ENCODE measurements at regions not wholly inside any gene's neighbourhood (a gene's known extent, or its start where the extent isn't known, plus 50 kb on each side); places are given as distances from the start of the nearest gene placed in this dataset.

- TF ChIP-seq PRDM15 (CRISPR knock-in tag; IDR thresholded peaks at IDR 0.05) = no peak
- TF ChIP-seq CHD4 (IDR thresholded peaks at IDR 0.05) = no peak
- no peak for TF ChIP-seq SMC3 (IDR thresholded peaks at IDR 0.05; ENCODE audit: borderline replicate concordance, low read length)
- no peak for TF ChIP-seq MYB (IDR thresholded peaks at IDR 0.05; ENCODE audit: borderline replicate concordance, low read depth, low read length)
- no peak for TF ChIP-seq ZNF274 (IDR thresholded peaks at IDR 0.05; ENCODE audit: insufficient read depth, insufficient read length)
- TF ChIP-seq NFYA (IDR thresholded peaks at IDR 0.05; ENCODE audit: borderline replicate concordance, low read depth, low read length) = no peak
Observed at GRCh38 chr7:41540601-41541000, 162.3 kb downstream of the INHBA start (continued).

- Histone ChIP-seq H4K20me1 (ENCODE audit: control insufficient read depth, insufficient read depth) (no peaks in the 10 kb centered on the region), H3K36me3 (ENCODE audit: control insufficient read depth in 2 of 2, insufficient read depth in 2 of 2, low read length in 1 of 2) (no peaks in the 10 kb centered on the region), H3K9ac (ENCODE audit: control insufficient read depth, insufficient read depth, low read length) (no peak overlapping the region), H3K9me3 (replicated peaks; ENCODE audit: control insufficient read depth, insufficient read depth, low read length) (no peaks in the 10 kb centered on the region), H3K4me3 (no peak overlapping the region), H3K4me2 (ENCODE audit: control insufficient read depth, insufficient read depth) (no peak overlapping the region), H3K27me3 (replicated peaks in 1 of 2; ENCODE audit: control insufficient read depth in 2 of 2, insufficient read depth in 2 of 2, low read length in 1 of 2) (no peaks in the 10 kb centered on the region), H3K79me2 (ENCODE audit: control insufficient read depth, insufficient read depth, low read length) (no peaks in the 10 kb centered on the region), H3K4me1 (ENCODE audit: control insufficient read depth, insufficient read depth, low read length) (no peaks in the 10 kb centered on the region), H3K27ac (ENCODE audit: control insufficient read depth, insufficient read depth) (no peak overlapping the region), H2AFZ (ENCODE audit: control insufficient read depth, low read depth, low read length) (no peak overlapping the region)
- DNase-seq (ENCODE audit: low read depth, low spot score) = no peak
- no peak for FAIRE-seq
- RAD21 ChIA-PET (ENCODE audit: unreplicated experiment) = no interaction called here
- WGBS (ENCODE audit: insufficient coverage, insufficient replicate concordance, low lambda C conversion rate, missing lambda C conversion rate) = 30% methylated on average over 8 of the region's 8 CpGs
- no peak for ATAC-seq
- POLR2A ChIA-PET = no interaction called here
- CTCF ChIA-PET = no interaction called here
- BruUV-seq (replicated peaks) = no TSS peak
- in situ Hi-C loops (cut with MboI) (no loop called here), intact Hi-C loops (cut with micrococcal nuclease; ENCODE audit: unreplicated experiment) (no loop called here)
- SMC1A ChIA-PET (ENCODE audit: uncharacterized antibody, unreplicated experiment) = interaction anchor here (1.1 kb wide), 1 partner anchor 165 kb away, joined by 3 read pairs; no protein-coding TSS in a partner anchor
- no peak for TF ChIP-seq POLR2AphosphoS5 (IDR thresholded peaks at IDR 0.05; ENCODE audit: low read length)
- TF ChIP-seq MAX (IDR thresholded peaks at IDR 0.05; ENCODE audit: low read depth, low read length) = no peak
- TF ChIP-seq TBL1XR1 (IDR thresholded peaks at IDR 0.05; ENCODE audit: low read depth, low read length) = no peak
- no peak for TF ChIP-seq SP1 (IDR thresholded peaks at IDR 0.05; ENCODE audit: low read depth, low read length)
- TF ChIP-seq FOS (IDR thresholded peaks at IDR 0.05; ENCODE audit: borderline replicate concordance, extremely low read depth, insufficient read length) = no peak
- no peak for TF ChIP-seq BRCA1 (IDR thresholded peaks at IDR 0.05; ENCODE audit: low read depth, low read length)
- no peak for TF ChIP-seq BCL11A (IDR thresholded peaks at IDR 0.05; ENCODE audit: low read depth, low read length)
- TF ChIP-seq DPF2 (IDR thresholded peaks at IDR 0.05) = no peak
- no peak for TF ChIP-seq MYB (IDR thresholded peaks at IDR 0.05; ENCODE audit: borderline replicate concordance, low read depth, low read length)
- TF ChIP-seq CREB1 (IDR thresholded peaks at IDR 0.05; ENCODE audit: low read depth) = no peak
- TF ChIP-seq SUPT20H (IDR thresholded peaks at IDR 0.05; ENCODE audit: borderline replicate concordance, control insufficient read depth, low read depth, low read length) = no peak
- no peak for TF ChIP-seq CBX5 (IDR thresholded peaks at IDR 0.05; ENCODE audit: low read depth)
- no peak for TF ChIP-seq KLF5 (IDR thresholded peaks at IDR 0.05; ENCODE audit: partially characterized antibody)
- TF ChIP-seq TCF7 (IDR thresholded peaks at IDR 0.05; ENCODE audit: borderline replicate concordance) = no peak
- TF ChIP-seq GABPA (IDR thresholded peaks at IDR 0.05; ENCODE audit: low read depth) = no peak
- TF ChIP-seq MEF2A (IDR thresholded peaks at IDR 0.05; ENCODE audit: insufficient read depth, low read depth, low read length) = no peak
Observed at GRCh38 chr7:41538810-41539724, 163.8 kb downstream of the INHBA start.

Measured in GM12878 (cell line).